ENCODE measurements at regions not wholly inside any gene's neighbourhood (a gene's known extent, or its start where the extent isn't known, plus 50 kb on each side); places are given as distances from the start of the nearest gene placed in this dataset.

DNA sequence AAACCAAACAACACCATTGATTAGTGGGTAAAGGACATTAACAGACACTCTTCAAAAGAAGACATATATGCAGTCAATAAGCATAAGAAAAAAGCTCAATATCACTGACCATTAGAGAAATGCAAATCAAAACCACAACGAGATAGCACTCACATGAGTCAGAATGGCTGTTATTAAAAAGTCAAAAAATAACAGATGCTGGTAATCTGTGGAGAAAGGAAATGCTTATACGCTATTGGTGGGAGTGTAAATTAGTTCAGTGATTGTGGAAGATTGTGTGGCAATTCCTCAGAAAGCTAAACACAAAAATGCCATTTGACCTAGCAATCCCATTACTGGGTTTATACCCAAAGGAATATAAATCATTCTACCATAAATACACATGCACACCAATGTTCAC is 182.6 kb downstream of the TRPC6 start:
- DNase-seq (ENCODE audit: low read depth): peak; percentile 19

- DNase-seq (ENCODE audit: low read depth): no peak
These were observed 185.8 kb downstream of the TRPC6 start for GRCh38 chr11:101397979-101398378.

DNA sequence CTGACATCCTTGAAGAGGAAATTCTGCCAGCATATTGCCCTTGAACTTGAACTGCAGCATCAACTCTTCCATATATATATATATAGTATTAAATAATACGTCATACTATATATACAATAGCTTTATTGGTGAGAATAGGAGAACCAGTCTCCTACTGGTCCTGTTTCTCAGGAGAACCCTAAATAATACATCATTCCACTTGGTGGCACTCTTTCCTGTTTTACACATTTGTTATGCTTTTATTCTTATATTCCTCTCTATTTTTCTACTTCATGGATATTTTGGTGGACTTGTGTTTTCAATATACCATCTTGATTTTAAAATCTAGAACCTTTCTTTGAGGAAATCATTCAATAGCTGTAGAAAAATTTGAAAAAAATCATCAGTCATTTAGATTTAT is 193.3 kb downstream of the TRPC6 start:
- DNase-seq (ENCODE audit: low read depth): no peak

DNA sequence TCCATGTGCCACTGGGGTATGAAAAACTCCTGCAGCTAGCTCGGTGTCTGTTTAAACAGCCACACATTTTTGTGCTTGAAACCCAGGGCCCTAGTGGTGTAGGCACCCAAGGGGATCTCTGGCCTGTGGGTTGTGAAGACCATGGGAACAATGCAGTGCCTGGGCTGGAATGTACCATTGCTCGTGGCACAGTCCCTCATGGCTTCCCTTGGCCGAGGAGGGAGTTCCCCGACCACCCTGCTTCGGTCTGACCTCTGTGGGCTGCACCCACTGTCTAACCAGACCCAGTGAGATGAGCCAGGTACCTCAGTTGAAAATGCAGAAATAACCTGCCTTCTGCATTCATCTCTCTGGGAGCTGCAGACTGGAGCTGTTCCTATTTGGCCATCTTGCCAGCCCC is 214.0 kb downstream of the TRPC6 start:
- no peak for DNase-seq (ENCODE audit: low read depth)

GRCh38 chr11:101363706-101364275 is 220.0 kb downstream of the TRPC6 start:
- no peak for DNase-seq (ENCODE audit: low read depth)

- DNase-seq (ENCODE audit: low read depth): no peak
These were observed 221.2 kb downstream of the TRPC6 start for GRCh38 chr11:101362643-101363042.

DNA sequence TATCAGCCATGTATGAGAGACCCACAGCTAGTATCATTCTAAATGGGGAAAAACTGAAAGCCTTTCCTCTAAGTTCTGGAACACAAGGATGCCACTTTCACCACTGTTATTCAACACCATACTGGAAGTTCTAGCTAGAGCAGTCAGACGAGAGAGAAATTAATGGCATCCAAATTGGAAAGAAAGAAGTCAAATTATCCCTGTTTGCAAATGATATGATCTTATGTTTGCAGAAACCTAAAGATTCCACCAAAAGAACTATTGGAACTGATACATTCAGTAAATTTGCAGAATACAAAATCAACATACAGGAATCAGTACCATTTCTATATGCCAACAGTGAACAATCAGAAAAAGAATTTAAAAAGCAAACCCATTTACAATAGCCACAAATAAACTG is 226.0 kb downstream of the TRPC6 start:
- DNase-seq (ENCODE audit: low read depth): no peak

DNA sequence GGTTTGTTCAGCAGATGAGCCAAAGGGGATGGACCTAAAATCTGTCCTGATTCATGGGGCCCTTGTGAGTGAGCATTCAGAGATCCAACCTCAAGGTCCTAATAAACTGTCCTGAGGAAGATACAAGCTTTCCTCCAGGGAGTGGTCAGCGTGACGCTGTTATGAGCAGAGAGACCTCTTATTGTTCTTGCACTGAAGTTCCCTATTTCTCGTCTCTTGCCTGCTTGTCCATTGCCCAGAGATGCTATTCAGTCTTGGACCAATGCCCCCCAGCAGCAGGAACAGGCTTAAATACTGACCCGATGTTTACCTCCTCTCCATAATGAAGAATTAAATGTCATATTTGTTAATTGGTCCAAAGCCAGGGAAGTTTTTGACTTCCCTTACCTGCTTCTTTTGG is 225.2 kb upstream of the PGR start:
- DNase-seq (ENCODE audit: low read depth): no peak

DNA sequence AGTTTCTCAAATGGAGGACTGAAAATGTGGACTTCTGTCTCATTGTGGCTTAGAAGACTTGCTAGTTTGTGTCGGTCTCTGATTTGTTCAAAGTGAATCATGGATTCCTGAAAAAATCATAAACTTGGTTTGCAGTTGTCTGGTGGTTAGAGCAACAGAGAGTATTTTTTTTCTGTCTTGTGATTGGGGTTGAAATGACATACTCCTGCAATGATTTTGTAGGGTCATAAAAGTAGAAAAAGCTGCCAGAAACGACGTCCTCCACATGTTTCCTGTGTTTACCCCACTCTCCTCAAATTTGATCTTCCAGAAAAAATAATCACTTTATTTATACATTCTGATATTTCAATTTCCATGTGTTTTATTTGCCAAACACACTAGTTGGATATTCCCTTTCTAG is 219.2 kb upstream of the PGR start:
- DNase-seq (ENCODE audit: low read depth): no peak

DNA sequence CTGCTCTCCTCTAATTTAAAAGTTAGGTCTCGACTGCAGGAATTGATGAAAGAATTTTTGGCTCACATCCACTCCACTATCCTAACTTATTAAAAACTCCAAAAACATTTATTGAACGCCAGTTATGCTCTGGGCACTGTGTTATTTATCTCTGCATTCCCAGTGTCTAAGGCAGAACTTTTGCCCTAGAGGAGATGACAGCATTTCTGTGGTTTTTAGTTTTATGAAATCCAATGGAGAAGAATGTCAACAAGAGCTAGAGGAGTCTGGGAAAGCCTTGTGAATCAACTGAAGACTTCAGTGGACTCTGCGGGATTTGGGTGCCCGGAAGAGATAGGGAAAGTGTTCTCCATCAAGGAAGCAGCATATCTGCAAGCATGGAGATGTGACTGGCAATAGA is 217.0 kb upstream of the PGR start:
- peak; percentile 14 for DNase-seq (ENCODE audit: low read depth)

- no peak for DNase-seq (ENCODE audit: low read depth)
These were observed 216.3 kb upstream of the PGR start for GRCh38 chr11:101345891-101346290.

DNA sequence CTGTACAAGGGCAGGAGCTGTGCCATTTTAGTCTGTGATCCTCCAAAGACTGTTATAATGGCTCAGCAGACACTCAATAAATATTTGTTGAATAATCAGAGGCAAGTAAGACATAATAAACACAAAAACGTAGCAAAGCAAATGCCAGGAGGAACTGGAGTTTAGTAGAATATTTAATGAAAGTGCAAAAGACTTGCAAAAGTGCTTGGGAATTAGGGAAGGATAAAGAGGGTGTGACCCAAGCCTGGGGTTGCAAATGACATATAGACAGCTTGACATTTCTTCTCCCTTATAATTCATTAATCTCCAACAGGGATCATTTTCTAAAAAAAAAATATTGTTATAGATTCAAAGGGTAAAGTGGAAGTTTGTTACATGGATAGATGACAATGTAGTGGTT is 212.7 kb upstream of the PGR start:
- DNase-seq (ENCODE audit: low read depth): no peak

GRCh38 chr11:101341578-101341977 is 212.0 kb upstream of the PGR start:
- DNase-seq (ENCODE audit: low read depth): no peak

DNA sequence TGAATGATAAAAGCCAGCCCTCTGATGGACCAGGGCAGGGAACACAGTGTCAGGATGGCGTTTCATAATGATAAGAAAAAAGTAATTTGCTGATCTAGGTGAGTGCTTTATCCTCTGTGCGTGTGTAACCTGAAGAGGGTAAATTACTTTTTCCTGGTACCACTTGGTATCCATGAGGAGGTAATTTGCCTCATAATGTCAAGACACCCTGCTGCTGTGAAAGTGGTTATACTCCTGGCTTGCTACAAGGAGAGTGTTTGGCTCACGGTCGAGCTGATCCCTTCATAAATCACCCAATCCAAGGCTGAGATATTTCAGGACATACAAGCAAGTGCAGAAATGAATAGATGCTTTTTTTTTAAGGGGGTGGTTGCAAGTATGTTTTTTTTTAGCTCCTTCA is 207.2 kb upstream of the PGR start:
- no peak for DNase-seq (ENCODE audit: low read depth)

DNA sequence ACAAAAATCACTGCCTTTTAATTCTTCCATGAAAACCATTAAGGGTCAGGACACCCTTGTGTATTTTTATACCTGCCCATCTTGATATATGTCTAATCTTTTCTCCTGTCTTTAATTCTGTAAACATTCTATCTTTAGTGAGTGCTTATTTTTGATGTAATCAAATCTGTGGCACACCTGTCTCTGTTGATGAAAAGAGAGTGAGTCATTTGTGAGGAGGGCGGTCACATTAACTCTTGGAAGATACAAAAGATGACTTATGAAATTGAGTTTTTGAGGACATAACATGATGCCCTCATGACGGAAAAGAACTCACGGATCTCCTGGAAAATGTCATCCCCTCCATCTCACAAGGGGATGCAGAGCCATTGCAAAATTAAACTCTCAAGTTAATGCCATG is 206.5 kb upstream of the PGR start:
- no peak for DNase-seq (ENCODE audit: low read depth)

- no peak for DNase-seq (ENCODE audit: low read depth)
These were observed 205.0 kb upstream of the PGR start for GRCh38 chr11:101334581-101334980.

DNA sequence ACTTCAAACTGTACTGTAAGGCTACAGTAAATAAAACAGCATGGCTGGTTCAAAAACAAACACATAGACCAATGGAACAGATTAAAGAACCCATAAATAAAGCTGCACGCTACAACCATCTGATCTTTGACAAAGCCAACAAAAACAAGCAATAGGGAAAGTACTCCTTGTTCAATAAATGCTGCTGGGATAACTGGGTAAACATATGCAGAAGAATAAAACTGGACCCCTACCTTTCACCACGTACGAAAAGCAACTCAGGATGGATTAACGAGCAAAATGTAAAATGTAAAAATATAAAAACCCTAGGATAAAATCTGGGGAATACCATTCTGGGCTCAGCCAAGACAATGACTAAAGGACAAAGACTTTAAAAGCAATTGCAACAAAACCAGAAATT is 201.8 kb upstream of the PGR start:
- DNase-seq (ENCODE audit: low read depth): no peak

GRCh38 chr11:101327908-101328307 is 198.3 kb upstream of the PGR start:
- no peak for DNase-seq (ENCODE audit: low read depth)

- no peak for DNase-seq (ENCODE audit: low read depth)
These were observed 196.5 kb upstream of the PGR start for GRCh38 chr11:101326141-101326540.

DNA sequence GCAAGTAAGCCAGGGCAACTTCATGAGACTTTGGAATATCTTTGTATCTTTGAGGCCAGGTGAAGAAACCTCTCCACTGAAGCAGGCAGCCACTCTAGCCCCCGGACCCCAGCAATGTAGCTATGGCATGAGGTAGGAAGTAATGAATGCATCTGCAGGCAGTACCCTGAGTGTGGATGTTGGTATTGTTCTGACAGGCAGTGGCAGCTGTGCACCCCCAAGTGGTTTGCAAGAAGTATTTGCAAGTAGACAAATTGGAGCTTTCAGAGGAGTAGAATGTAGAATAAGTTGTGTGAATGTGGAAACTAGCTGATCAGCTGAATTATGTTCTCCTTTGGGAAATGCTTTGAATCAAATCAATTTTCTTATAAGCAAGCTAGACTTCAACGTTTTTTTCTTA is 194.4 kb upstream of the PGR start:
- no peak for DNase-seq (ENCODE audit: low read depth)

DNA sequence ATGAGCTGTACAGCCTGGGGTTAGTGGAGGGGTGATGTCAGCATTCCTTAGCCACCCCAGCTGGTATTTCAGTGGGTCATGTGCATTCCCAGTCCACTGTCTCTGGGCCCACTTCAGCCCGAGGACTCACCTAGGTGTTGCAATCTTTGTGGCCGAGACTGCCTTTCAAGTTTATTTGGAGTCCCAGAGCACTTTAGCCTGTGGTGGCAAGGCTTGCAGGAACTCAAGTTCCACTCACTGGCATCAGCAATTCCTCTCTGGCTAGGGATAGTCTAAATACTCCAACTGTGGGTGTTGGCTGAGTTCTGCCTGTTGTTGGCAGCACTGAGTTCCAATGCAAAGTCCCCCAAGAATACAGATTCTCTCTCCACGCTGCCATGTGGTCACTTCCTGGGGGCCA is 191.6 kb upstream of the PGR start:
- DNase-seq (ENCODE audit: low read depth): no peak

DNA sequence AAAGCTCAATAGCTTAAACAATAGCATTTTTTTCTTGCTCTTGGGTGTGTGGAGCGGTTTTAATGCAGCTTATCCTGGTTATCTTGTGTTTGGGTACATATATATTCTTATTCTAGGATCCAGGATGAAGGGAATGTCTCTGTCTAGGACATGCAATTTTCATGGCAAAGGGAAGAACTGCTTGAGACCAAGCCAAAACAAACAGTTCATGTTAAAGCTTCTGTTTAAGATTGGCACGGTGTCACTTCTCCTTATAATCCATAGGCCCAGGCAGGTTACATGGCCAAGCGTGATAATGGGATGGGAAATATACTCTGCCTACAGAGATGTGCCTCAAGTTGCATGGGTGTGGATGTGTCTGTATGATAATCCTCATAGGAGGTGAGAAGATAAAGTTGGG is 177.1 kb upstream of the PGR start:
- DNase-seq (ENCODE audit: low read depth): no peak

DNA sequence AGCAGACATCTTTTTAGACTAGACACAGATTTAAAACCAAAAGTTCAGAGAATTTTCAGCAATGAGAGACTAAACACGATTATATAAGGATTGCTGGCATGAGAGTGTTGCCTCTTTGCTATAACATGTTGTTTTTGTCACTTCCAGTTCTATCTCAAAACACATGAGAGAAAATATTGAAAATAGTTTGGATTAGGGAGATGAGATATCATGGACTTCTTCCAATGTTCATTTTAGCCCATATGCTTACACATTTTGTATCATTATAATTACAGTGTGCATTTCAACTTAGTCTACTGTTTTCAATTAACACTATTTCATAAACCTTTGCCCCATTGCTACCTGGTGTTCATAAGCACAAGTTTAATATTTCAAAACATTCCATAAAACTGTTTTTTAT is 175.9 kb upstream of the PGR start:
- no peak for DNase-seq (ENCODE audit: low read depth)

- DNase-seq (ENCODE audit: low read depth): no peak
These were observed 169.6 kb upstream of the PGR start for GRCh38 chr11:101299210-101299609.

GRCh38 chr11:101296896-101297295 is 167.3 kb upstream of the PGR start:
- DNase-seq (ENCODE audit: low read depth): no peak

All from HS-27A (cell line).